ENCODE measurements at regions not wholly inside any gene's neighbourhood (a gene's known extent, or its start where the extent isn't known, plus 50 kb on each side); places are given as distances from the start of the nearest gene placed in this dataset.

DNA sequence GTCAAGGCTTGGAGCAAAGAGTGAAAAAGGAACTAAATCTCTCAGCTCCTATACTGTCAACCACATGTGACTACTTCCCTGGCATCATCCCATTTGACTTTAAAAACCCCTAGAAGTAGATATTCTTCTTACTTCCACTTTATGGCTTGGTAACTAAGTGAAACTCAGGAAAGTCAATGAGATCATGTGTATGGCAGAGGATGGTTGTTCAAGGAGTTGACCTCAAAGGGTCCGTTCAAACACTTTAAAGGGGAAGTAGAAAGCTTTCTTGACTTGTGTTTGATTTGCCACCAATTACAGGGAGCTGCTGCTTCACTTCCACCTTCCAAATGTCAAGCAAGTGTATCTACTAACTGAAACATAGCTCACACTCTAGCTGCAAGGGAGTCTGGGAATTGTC, 187.2 kb downstream of the RAB28 start:
- Histone ChIP-seq H4K8ac (ENCODE audit: low read depth in 2 of 2, low read length in 2 of 2) (no peak overlapping the region), H2AFZ (replicated peaks; ENCODE audit: low read length, poor library complexity) (no peak overlapping the region), H3K4ac (ENCODE audit: low read depth, low read length) (no peak overlapping the region), H3K79me1 (ENCODE audit: low read depth in 1 of 2, low read length in 2 of 2) (no peaks in the 10 kb centered on the region), H2BK120ac (ENCODE audit: low read depth, low read length) (no peak overlapping the region), H3K9me1 (ENCODE audit: insufficient read depth, low read length) (no peaks in the 10 kb centered on the region), H2BK20ac (ENCODE audit: low read depth, low read length) (no peak overlapping the region), H4K20me1 (ENCODE audit: insufficient read depth, low read length) (no peaks in the 10 kb centered on the region), H4K5ac (ENCODE audit: low read depth, low read length) (no peak overlapping the region), H2BK15ac (ENCODE audit: low read depth, low read length) (no peak overlapping the region), H3K9me3 (ENCODE audit: control insufficient read depth, insufficient read depth, low read length) (peaks cover 3% of the 10 kb centered on the region; the same call in 1 of the 2 replicates), H3K18ac (ENCODE audit: low read depth, low read length) (no peak overlapping the region), H3K4me3 (ENCODE audit: insufficient read depth, low read depth, low read length) (no peak overlapping the region), H3K27me3 (ENCODE audit: control insufficient read depth, insufficient read depth, low read length) (no peaks in the 10 kb centered on the region), H3K36me3 (ENCODE audit: control insufficient read depth, insufficient read depth, low read length) (no peaks in the 10 kb centered on the region), H2AK5ac (ENCODE audit: low read depth, low read length) (no peak overlapping the region), H3K23ac (ENCODE audit: low read depth, low read length) (no peak overlapping the region), H3K14ac (replicated peaks; ENCODE audit: low read depth, low read length) (no peak overlapping the region), H3K9ac (ENCODE audit: low read depth, low read length) (no peak overlapping the region), H4K91ac (ENCODE audit: insufficient read depth, low read depth, low read length) (no peak overlapping the region), H3K56ac (ENCODE audit: extremely low read depth, insufficient read depth, low read length) (no peak overlapping the region), H2BK5ac (ENCODE audit: low read depth, low read length, poor library complexity, severe bottlenecking) (no peak overlapping the region), H3K4me2 (ENCODE audit: low read depth, low read length) (no peak overlapping the region), H3K4me1 (ENCODE audit: control insufficient read depth, insufficient read depth, low read length) (no peaks in the 10 kb centered on the region), H3K27ac (ENCODE audit: insufficient read depth, low read length) (no peak overlapping the region), H2AK9ac (replicated peaks; ENCODE audit: low read depth, low read length, poor library complexity) (no peak overlapping the region)
- BruUV-seq (replicated peaks) = no TSS peak
- in situ Hi-C loops (cut with MboI; ENCODE audit: low sequenced_read_pairs) (no loop called here), intact Hi-C loops (cut with micrococcal nuclease) (no loop called here), dilution Hi-C loops (cut with HindIII; ENCODE audit: low sequenced_read_pairs, unreplicated experiment) (no loop called here)
- TF ChIP-seq, protein P1, sequence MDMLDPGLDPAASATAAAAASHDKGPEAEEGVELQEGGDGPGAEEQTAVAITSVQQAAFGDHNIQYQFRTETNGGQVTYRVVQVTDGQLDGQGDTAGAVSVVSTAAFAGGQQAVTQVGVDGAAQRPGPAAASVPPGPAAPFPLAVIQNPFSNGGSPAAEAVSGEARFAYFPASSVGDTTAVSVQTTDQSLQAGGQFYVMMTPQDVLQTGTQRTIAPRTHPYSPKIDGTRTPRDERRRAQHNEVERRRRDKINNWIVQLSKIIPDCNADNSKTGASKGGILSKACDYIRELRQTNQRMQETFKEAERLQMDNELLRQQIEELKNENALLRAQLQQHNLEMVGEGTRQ (IDR thresholded peaks at IDR 0.05; ENCODE audit: low read depth, low read length) = no peak
- TF ChIP-seq POLR2A (IDR thresholded peaks at IDR 0.05; ENCODE audit: low read depth, low read length) (no peak), MXI1 (IDR thresholded peaks at IDR 0.05; ENCODE audit: borderline replicate concordance, low read depth, low read length) (no peak)
- whole genome bisulfite sequencing, 2 experiments (ENCODE audit: extremely low coverage in 2 of 2, insufficient read length in 1 of 2) = 60% methylated on average over 1 of the region's 1 CpG; no CpG with 5 or more reads in 1 of the 2 experiments
- DNase-seq = no peak
- ATAC-seq (ENCODE audit: low read depth) = no peak
- ChIA-PET CTCF (no interaction called here), POLR2A (ENCODE audit: unreplicated experiment) (no interaction called here)
